NCI-H345 treated with DMSO at 0.1 percent for 48 hours (cell line): ENCODE measurements at regions not wholly inside any gene's neighbourhood (a gene's known extent, or its start where the extent isn't known, plus 50 kb on each side); places are given as distances from the start of the nearest gene placed in this dataset.

Experiments
- DNase-seq: peaks from one replicate; lab custom pipeline; 2025; ENCODE audit not compliant: unreplicated experiment; lab: John Stamatoyannopoulos, UW

DNA sequence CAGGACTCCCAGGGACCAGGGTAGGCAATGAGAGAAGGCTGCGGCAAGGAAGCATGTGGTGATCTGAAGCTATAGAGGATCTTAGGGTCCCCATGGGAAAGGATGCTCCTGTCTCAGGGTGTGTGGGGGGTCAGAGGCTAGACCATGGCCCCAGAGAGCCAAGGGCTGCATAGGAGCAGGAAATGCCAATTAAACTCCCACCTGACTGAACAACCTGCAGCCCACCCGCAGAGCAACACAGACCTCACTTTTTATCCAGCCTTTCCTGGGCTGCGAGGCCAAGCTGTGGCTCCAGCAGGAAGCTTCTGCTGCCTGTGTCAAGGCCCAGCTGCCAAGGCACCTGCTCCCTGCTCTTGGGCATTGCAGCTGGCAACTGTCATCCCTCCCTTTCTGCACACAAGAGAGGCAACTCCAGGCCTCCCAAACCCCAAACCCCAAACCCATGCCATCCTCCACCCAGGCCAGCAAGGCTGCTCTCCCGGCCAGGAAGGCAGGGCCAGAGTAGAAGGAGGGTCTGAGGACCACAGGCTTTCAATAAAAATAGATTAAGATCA, 290.1 kb downstream of the FOXO1 start:
- no peak for DNase-seq

DNA sequence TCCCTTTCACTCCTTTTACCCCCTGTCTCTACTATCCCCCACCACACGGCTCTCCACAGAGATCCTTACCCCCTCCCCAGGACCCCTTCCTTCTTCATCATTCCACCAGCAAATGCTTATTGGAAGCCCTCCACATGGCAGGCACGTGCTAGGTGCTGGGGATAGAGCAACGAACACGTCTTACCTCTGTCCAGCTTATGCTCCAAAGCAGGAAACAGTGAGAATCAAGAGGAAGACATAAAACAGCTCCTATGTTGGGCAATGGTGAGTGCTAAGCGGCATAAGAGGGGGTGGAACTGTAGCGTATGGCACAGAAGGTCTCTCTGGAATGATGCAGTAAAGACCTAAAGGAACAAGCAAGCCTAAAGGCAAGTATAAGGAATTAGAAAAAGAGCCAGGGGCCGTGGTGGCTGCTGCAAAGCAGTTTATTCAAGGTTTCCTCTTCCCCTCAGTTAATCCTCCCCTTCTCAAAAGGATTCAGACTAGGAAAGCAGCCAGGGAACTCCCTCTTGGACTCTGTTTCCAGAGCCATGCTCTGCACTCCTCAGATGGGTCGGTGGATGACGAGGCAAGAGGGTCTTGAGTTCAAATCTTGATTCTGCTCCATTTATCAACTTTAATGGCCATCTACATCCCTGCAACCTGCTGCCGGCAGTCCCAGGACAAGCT, 289.4 kb downstream of the FOXO1 start:
- no peak for DNase-seq

DNA sequence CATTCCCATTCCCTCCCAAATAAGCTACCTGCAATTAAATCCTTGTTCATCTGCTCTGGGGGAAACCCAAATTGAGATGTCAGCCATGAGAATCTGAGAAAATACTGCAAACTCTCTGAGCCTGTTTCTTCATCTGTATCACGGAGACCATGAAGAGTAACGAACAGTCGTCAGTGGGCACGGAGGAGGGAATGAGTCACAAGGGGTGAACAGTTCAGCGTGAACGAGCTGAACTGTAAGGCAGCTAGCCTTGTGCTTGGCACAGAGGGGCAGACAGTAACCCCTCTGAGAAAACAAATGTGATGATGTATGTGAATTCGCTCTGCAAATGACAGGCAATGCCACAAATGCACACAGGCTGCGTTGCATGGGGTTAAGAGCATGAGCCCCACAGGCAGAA, 288.7 kb downstream of the FOXO1 start:
- DNase-seq: no peak

DNA sequence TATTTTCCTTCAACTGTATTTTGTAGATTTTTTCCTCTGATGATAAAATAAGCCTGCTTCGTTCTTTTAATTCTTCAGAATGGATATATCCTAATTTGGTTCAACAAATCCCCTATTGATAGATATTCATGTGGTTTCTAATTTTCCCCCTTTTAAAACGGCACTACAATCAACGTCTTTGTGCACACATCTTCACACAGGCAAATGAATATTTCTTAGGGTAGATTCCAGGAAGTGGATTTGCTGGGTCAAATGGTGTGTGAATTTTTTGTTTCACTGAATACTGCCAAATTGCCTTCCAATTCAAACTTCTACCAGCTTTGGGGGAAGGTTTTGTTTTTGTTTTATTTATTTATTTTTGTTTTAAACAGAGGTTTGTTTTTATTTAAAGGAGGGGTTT, 287.2 kb downstream of the FOXO1 start:
- DNase-seq: no peak

DNA sequence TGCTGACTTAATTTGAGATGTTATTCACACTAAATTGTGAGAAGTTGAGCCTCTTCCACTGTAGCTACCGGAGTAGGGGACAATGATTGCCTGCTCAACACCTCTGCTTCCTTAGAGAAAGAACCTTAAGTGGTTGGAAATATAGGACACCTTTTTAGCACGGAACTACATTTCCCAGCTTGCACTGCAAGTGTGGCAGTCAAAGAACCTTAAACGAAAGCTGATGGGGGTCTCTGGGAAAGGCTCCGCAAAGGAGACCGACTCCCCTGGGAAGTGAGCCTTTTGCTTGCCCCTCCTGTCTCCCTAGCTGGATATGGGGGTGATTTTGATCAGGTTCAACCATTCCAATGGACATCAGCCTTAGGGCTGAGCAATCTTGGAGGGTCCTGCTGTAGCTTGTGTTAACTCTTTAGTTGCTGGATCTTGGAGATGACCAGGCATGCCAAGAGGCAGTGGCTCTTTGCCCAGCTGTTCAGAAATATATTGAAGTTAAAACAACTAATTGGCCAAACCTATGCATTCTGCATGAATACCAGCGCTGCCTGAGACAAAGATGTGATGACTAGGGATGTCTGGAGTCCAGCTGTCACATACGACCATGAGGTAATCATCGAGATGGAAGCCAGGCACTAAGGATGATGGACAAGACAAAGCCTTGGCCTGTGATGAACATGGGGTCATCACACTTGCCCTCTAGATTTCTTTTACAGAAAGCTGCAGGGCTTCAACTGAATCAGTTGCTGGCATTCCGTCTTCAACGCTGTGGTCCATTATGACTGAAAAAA, 286.5 kb downstream of the FOXO1 start:
- no peak for DNase-seq

DNA sequence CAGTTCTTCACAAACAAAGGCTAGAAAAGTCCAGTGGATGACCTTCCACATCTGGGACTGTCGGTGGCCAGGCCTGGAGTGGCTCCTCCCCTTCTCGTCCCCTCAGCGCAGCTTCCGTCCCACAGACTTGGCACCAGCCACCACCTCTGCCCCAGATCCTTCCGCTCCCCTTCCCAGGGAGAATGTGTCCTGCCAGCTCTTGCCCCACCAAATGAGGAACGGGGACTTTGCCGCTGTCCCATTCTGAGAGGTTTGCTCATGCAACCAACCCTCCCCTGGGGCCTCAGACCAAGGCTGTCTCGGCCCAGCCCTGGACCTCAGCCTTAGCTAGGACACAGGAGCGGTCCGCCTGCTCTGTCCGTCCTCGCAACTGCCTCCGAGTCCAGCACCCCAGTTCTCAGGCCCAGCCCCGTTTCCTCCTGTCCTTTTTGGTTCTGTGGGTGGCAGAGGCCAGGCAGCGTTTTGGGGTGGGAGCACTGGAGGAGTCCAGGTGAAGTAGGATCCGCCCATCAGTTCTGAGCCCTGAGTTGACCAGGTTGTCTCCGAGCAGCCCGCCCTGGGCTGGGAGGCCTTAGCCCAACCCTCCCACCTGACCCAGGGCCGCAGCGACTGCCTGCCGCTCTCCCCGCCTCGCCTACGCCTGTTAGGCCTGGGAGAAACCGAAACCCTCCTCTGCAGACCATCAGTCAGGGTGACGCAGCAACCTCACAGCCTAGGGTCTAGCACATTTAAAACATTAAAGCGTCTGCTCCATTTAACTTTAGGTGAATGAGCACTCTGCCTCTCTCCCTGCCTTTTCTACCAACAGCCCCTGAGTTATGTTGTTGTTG, 284.3 kb downstream of the FOXO1 start:
- DNase-seq: no peak

DNA sequence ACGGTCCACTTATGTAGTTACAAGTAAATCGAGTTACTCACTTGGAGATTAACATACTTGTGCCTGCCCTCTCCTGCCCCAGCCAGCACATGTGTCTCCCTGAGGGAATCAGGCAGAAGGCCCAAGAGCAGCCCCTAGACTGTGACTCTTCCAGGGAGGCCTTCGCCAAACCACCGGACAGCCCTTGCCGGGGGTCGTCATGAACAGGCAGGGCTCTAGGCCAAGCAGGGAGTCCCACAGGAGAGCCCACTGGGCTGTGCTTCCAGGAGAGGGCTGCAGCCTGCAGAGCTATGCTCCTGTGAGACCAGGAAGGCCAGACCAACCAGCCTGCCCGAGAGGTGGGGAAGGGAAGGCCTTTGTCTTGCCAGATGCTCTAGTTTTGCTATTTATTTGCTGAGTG, 283.3 kb downstream of the FOXO1 start:
- DNase-seq: no peak

DNA sequence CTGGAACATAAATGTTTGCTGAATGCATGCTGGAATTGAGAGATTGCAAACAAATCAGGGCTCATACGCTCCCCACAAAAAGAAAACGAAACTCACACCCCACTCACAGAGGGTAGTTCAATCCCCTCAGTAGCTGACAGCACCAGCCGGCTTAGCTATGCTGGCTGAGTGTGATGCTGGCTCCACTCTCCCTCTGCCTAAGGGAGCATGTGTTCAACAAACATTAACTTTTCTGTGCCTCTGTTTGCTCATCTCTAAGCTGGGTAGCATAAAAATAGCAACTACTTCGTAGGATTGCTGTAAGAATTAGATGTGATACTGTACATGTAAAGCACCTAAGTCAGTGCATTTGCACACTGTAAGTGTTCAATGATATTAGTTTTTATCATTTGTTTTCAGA, 282.6 kb downstream of the FOXO1 start:
- DNase-seq: no peak

DNA sequence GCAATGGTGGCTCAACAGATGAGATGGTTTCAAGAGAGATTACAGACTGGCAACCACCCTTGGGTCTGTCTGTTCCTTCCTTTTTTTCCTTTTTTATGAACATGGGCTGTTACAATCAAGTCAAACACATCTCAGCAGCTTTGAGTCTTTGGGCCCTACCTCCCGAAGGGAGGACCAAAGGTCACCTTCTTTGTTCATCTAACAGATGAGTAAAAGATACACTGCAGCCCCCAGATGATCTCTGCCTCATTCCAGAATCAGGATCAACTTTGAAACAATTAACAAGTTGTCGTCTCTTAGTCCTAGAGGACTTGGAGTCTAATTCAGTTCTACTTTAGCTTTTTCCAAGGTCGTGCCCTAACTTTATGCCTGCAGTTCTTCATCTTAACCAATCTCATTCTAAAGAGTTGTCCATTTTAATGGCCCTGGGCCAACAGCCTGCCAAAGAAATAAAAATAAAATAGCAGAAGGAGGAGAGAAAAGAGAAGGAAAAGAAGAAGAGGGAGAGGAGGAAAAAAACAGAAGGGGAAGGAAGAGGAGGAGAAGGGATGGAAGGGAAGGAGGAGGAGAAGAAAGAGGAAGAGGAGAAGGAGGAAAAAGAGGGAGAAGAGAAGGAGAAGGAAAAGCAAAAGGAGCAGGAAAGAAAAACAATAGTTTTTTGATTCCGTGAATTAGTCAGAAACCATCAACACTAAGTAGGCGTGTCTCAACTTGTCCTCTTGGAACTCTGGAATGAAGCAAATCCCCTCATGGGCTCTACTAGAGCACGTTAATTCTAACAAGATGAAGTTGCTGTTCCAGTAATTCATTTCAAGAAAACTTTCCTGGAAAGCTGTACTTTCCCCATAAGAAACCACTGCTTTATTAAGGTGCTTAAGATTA, 281.2 kb downstream of the FOXO1 start:
- no peak for DNase-seq

DNA sequence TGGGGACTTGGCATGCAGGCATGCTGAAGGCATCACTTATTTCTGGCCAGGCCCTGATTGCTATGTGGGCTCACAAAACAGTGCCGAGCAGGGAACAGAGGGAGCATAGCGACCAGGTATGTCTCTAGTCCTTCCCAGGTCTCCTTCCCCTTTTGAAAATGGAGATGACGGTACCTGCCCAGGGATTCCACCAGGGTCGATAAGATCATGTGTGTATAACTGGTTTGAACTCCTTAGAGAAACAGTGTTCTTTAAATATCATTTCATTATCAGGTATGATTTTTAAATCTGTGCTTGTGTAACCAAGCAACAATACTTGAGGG, 280.6 kb downstream of the FOXO1 start:
- no peak for DNase-seq

DNA sequence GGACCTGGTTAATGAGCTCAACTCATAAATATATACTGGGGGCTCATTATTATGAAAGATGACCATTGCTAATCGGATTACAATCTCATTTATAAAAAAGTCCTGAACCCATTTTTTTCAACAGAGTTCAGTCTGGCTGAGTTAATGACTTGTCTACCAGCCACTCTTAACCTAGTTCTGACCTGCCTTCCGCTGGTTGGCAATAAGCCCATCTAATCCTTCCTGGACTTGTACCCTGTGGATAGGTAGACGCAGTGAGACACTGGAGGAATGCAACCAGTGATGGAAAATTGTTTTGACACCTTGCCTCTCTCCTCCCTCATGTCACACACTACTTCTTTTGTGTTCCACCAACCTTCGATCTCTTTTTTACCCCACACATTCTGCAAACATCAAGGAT, 279.9 kb downstream of the FOXO1 start:
- no peak for DNase-seq

DNA sequence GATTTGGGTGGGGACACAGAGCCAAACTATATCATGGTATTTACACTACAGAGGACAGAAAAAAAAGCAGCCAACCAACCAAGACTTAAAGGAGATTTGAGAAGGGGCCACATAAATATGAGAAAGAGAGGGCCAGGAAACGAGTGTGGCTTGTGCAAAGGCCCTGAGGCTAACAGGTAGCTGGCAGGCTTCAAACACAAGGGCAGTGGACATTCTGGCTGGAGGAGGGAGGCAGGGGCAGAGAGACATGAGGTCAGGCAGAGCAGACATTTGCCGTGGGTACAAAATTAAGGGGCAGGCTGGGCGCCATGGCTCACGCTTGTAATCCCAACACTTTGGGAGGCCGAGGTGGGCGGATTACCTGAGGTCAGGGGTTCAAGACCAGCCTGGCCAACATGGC, 278.7 kb downstream of the FOXO1 start:
- no peak for DNase-seq

DNA sequence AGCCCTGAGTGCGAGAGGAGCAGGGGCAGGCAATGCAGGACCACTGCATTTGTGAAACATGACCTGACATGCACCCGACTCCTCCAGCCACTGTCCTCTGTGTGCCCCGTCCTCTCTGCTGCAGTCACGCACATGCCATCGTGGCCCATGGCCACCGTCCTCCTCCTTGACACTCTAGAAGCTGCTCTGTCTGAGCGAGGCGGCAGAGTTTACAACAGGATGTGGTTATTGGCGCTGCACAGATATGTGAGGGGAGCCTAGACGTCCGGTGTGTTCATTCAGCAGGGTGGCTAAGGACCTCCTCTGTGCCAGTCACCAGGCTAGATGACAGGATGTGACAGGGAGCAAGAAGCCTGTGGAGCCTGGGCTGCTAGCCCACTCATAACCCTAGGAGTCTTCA, 277.8 kb downstream of the FOXO1 start:
- no peak for DNase-seq

DNA sequence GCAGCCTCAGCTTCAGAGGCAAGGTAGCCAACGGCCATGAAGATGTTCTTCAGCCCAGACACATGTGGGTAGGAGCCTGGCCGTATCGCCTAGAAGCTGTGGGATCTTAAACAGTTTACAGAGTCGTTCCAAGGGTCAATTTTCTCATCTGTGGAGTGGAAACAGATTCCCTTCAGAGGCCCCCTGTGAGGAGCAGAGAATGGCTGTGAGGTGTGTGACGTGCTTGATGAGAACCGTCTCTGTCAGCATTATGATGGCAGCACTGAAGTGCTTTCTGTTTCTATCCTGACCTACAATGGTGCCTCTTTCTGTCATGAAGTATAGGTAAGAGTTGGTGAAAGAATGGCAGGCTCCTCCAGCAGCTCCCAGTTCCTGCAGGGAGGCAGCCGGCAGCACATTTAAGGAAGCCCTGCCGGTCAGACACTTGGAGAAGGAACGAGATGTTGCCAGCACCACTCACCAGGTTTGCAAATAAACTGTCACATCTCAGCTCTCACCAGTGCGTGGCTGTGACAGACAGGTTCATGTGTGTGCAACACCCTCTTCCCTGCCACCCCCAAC, 277.3 kb downstream of the FOXO1 start:
- DNase-seq: no peak

DNA sequence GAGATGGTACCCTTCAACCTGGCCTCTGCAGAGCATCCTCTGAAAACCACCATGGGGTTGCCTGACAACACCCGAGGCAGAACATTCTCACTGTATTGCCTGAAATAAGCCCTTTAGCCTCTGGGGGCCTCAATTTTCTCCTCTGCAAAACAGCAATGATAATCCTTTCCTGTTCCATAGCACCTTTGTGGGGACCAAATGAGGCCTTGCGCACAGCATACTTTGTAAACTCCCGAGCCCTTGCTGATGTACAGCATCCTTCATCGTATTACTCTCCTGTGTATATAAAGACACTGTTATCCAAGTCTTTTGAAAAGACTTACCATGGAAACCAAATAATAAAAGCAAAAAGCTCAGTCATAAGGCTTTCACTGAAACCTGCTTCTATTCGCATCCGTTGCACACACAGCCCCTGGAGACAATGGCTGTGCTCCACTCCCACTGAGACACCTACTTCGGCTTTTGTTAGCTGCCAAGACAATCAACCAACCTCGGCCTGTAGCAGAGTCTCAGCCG, 276.0 kb downstream of the FOXO1 start:
- DNase-seq: peak; percentile 44

DNA sequence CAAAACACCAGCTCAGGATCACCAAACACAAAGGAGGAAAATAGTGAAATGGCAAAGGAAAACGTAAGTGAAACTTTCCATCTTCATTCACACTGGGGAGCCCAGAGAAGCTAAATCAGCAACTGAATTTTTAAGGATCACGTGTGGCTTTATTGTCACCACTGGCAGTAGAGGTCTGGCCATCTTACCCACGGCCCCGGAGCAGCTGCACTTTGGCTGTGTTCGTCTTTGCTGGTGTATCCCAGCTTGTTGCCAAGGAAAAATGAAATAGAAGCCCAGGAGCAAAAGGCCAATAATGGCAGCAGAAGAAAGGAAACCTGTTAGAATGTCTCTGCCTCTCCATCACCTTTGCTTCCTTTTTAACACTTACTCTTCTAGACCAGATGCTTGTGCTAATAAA, 274.7 kb downstream of the FOXO1 start:
- no peak for DNase-seq

DNA sequence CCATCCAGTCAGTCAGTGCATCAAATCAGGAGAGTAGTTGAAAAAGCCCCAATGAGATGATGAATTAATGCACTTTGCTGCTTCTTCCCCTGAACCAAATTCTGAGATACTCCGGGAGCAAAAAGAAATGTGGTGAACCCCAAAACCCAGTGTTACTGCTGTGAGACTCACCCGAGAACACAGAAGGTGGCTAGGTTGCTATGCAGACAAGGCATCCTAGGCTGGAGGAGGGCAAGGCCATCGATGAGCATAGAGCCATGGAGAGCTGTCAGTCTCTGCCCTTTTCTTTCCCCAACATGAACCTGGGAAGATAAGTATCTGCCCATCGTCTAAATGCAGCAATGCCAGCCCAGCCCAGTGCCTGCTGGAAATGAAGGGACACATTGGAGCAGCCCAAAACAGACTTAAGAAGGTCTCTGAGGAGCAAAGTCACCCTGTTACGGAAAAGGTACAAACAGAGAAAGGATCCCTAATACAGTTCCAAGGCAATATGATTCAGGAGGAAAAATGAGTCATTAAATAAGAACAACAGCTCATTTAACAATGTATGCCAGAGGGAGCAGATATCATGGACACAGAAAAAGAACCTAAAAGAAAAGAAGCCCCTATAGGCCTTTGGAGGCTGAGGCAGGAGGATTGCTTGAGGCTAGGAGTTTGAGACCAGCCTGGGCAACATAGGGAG, 272.0 kb downstream of the FOXO1 start:
- DNase-seq: no peak

DNA sequence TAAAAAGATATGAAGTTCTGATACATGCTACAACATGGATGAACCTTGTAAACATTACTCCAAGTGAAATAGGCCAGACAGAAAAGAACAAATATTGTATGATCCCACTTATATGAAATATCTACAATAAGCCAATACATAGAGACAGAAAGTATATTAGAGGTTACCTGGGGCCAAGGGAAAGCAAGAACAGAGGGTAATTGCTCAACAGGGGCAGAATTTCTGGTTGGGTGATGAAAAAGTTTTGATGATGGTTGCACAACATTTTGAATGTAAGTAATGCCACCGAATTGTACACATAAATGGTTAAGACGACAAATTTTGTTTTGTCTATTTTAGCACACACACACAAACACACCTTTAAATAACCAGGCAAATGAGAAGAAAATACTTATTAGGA, 268.4 kb downstream of the FOXO1 start:
- no peak for DNase-seq

DNA sequence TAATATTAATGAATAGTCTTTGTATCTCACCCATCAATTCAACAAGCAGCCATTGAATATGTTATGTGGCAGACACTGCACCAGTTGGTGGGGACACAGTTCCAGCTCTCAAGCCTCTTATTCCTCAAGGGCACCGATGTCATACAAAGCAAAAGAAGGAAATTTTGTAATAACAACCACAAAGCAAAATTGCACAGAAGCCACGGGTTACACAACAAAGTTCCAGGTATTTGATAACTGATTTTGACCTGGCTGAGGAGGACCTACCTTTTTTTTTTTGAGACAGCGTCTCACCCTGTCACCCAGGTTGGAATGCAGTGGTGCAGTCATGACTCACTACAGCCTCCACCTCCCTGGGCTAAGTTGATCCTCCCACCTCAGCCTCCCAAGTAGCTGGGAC, 266.7 kb downstream of the FOXO1 start:
- no peak for DNase-seq
